GM18499 (cell line): ENCODE measurements at regions not wholly inside any gene's neighbourhood (a gene's known extent, or its start where the extent isn't known, plus 50 kb on each side); places are given as distances from the start of the nearest gene placed in this dataset.
"Not testable (repeated sequence)": the region's sequence is repeated elsewhere in the genome, so short reads cannot be mapped to it uniquely, and the experiment has no call there.

Experiments used
- ATAC-seq: cut with Tn5 transposase; IDR thresholded peaks from one replicate; pipeline ENCODE4 v1.9.1; 2021; ENCODE audit warnings: moderate number of reproducible peaks; ENCODE audit not compliant: insufficient read depth, unreplicated experiment

DNA sequence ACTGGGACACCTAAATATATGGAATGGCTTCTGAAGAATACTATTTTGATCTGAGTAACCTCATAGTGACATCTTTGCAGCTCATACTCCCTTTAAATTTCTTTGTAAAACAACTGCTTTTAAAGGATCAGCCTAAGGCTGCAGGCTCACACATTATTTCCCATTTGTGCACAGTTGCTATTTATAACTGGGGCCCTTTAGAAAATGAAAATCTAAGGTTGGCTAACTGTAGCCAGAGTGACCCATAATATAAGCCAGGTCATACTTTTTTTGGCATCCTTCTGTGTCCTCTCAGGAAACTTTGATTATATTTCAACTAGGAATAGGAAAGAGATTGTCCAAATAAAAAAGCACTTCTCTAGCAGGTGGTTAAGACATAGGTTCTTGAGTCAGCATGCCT, 123.6 kb upstream of the RASGEF1B start:
- ATAC-seq = no peak

- no peak for ATAC-seq
These were observed 122.9 kb upstream of the RASGEF1B start for GRCh38 chr4:81594490-81595159.

GRCh38 chr4:81592701-81593100, 121.0 kb upstream of the RASGEF1B start:
- ATAC-seq = no peak

DNA sequence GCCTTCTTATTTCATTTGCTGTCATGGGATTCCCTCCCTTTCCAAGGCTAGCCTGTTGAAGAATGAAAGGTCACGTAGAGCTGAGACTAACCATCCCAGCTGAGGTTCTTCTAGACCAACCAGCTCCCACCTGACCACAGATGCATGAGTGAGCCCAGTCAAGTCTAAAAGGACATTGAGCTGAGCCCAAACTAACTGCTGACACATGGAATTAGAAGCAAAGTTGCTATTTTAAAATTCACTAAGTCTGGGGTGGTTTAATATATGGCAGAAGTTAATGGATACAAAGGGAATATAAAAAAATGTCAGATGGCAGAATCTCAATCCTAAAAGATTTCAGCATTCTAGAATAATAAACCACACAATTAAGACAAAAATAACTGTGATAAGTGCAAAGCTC, 118.9 kb upstream of the RASGEF1B start:
- ATAC-seq = no peak

DNA sequence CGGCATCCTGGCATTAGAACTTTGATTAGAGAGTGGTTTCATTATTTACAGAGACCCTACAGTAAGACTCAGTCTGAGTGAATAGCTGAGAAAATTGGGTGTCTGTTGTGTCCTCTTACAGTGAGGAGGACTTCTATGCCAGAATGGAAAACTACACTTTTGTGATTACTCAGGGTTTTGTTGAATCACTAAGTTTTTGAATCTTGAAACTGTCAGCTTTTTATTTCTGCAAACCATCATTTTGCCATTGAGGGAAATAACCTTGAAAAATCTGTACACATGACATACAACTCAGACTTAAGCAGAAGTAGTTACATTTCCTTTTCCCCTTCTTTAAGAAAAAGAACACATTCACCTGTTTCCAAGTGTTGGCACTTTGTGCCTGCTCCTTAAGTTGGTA, 117.6 kb upstream of the RASGEF1B start:
- ATAC-seq = no peak

DNA sequence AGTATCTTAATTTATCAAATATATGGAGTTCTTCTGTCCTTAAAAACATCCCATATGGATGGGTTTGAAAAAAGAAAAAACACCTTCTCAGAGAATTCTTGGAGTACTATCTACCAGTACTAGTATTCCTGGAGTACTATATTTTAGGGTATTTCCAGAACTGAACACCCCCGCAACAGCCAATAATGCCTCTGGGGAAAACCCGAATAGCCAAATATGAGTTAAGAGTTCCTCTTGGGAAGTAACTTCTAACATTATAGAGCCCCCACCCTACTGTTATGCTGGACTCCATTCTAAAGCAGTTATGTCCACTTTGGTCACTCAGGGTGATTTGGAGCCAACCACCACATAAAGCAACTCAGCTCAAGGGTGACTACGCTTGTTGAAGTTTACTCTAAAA, 115.0 kb upstream of the RASGEF1B start:
- no peak for ATAC-seq

DNA sequence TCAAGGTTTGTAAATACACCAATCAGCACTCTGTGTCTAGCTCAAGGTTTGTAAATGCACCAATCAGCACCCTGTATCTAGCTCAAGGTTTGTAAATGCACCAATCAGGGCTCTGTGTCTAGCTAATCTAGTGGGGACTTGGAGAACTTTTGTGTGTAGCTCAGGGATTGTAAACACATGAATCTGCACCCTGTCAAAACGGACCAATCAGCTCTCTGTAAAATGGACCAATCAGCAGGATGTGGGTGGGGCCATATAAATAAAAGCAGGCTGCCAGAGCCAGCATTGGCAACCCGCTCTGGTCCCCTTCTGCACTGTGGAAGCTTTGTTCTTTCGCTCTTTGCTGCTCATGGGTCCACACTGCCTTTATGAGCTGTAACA, 109.3 kb upstream of the RASGEF1B start:
- ATAC-seq = not testable (repeated sequence)

- ATAC-seq = no peak
These were observed 108.8 kb upstream of the RASGEF1B start for GRCh38 chr4:81580346-81580993.

GRCh38 chr4:81577392-81577791, 105.7 kb upstream of the RASGEF1B start:
- ATAC-seq = no peak

- ATAC-seq = no peak
These were observed 103.3 kb upstream of the RASGEF1B start for GRCh38 chr4:81574991-81575390.

- ATAC-seq = no peak
These were observed 102.1 kb upstream of the RASGEF1B start for GRCh38 chr4:81573840-81574239.

GRCh38 chr4:81572402-81572801, 100.7 kb upstream of the RASGEF1B start:
- no peak for ATAC-seq

DNA sequence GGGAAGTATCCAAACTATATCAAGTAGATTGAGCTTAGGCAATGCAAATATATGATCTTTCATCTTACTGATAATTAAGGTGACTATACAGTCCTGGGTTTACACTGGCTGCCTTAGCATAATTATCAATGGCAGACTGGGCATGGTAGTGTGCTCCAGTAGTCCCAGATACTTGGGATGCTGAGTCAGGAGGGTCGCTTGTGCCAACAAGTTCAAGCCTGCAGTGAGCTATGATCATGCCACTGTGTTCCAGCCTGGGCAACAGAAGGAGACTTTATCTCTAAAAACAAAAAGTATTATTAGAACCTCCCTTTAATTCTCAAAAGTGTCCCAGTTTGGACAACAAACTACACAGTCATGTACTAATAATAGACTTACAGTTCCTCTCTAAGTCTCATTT, 99.4 kb upstream of the RASGEF1B start:
- ATAC-seq = no peak

- no peak for ATAC-seq
These were observed 94.5 kb upstream of the RASGEF1B start for GRCh38 chr4:81566161-81566591.

DNA sequence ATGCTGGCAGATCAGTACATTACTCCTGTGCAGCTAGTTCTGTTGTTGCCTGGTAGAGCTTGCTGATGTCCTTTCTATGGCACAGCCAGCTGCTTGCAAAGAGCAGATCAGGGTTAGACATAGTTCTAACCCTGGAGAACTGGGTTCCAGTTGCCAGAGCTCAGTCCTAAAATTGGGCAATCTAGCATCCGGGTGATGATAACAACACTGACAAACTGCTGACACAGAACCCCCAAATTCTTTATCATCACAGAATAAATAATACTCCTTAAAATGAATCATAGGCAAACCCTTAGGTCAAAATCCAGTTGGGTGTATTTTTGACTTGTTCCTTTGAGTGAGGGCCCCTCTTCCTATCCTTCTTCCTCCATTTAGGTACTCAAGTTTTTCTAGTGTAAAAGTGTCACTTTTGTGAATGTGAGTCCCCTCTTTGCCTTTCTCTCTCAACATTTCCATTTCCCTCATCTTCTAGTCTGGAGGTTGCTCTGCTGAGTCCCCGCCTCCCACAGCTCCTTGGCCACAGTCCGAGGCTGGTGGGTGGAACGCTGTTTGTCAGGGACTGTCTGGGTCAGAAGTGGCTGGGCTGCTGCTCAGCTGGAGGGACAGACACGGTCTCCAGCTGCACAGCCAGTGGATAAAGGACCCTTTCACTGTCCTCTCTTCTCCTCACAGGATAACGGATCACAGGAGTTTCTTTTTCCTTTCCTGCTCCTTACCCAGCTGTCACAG, 93.6 kb upstream of the RASGEF1B start:
- no peak for ATAC-seq

GRCh38 chr4:81564025-81564424, 92.3 kb upstream of the RASGEF1B start:
- ATAC-seq = no peak

DNA sequence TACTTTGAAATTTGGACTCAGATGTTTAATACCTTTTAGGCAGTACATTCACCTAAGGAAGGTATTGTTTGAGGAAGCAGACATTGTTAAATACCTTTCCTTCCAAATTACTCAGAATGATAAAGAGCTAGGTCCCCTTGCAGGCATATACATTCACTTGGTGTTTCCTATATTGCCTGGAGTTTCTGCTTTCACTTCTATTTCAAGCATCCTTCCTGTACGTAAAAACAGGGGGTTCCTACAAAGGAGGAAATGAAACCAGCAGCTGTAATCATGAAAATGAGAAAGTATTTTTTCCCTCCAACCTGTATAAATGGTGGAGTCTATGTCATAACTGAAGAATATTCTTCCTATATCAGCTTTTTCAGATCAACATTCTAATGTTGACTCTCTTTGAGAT, 90.4 kb upstream of the RASGEF1B start:
- ATAC-seq = peak; percentile 82

GRCh38 chr4:81557306-81557705, 85.6 kb upstream of the RASGEF1B start:
- ATAC-seq = no peak

DNA sequence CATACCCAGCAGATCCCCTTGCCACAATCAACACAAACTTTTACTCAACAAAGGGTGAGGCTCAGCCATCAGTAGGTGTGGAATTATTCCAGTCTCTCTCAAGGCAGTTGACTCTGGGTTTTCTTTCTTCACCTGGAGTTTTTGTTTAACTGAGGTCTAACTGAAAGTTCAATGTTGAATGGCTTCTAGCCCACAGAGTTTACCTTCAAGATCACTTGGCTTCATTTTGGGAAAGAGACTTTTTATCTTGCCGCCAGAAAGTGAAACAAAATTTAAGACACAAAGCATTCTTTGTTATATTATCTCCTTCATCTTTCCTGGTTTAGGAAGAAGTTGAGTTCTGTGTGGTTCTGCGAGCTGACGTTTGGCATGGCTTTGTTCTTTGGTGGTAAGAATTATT, 83.8 kb upstream of the RASGEF1B start:
- ATAC-seq = no peak

- no peak for ATAC-seq
These were observed 80.4 kb upstream of the RASGEF1B start for GRCh38 chr4:81552086-81552485.

- no peak for ATAC-seq
These were observed 78.7 kb upstream of the RASGEF1B start for GRCh38 chr4:81550388-81550859.
